Peyer's patch (tissue), 4 donors: ENCODE measurements at regions not wholly inside any gene's neighbourhood (a gene's known extent, or its start where the extent isn't known, plus 50 kb on each side); places are given as distances from the start of the nearest gene placed in this dataset.

Experiments used
- CTCF ChIP-seq, 6 experiments: fragments of 450-650 bp in 4 of 6; fragments of 200-600 bp in 2 of 6; sonication (generic) in 1 of 6; IDR thresholded peaks; one replicate each; pipeline ENCODE4 v1.5.1; 2017 to 2019; ENCODE audit warnings: antibody characterized with exemption in 6 of 6, mild to moderate bottlenecking in 3 of 6, moderate library complexity in 1 of 6
- POLR2A ChIP-seq, 2 donors: fragments of 450-650 bp; IDR thresholded peaks; one replicate each; pipeline ENCODE4 v1.5.1; 2017; ENCODE audit warnings: antibody characterized with exemption in 2 of 2, mild to moderate bottlenecking in 2 of 2, moderate library complexity in 2 of 2

- no peak for TF ChIP-seq CTCF (IDR thresholded peaks at IDR 0.05)
- no peak for TF ChIP-seq POLR2A (IDR thresholded peaks at IDR 0.05)
Observed at GRCh38 chr2:195037045-195037444, 620.0 kb upstream of the SLC39A10 start.
